ENCODE measurements at regions not wholly inside any gene's neighbourhood (a gene's known extent, or its start where the extent isn't known, plus 50 kb on each side); places are given as distances from the start of the nearest gene placed in this dataset.

- Mint-ChIP-seq H3K4me1 (ENCODE audit: low read depth) (peaks cover 6% of the 10 kb centered on the region), H3K36me3 (ENCODE audit: insufficient read depth) (no peaks in the 10 kb centered on the region), H3K9me3 (ENCODE audit: low read depth) (no peaks in the 10 kb centered on the region), H3K27ac (no peak overlapping the region), H3K27me3 (peaks cover 18% of the 10 kb centered on the region), H3K4me3 (ENCODE audit: low read depth) (no peak overlapping the region)
- DNase-seq (ENCODE audit: low spot score, unreplicated experiment), result no peak
- no peak for TF ChIP-seq CTCF (IDR thresholded peaks at IDR 0.05; ENCODE audit: unreplicated experiment)
Observed at GRCh38 chr18:10234281-10234680, 220.2 kb upstream of the APCDD1 start.

- H3K9me3 Mint-ChIP-seq (ENCODE audit: low read depth), result no peaks in the 10 kb centered on the region
- H3K4me1 Mint-ChIP-seq (ENCODE audit: low read depth), result peaks cover 6% of the 10 kb centered on the region
- no peak overlapping the region for H3K27ac Mint-ChIP-seq
- TF ChIP-seq CTCF (IDR thresholded peaks at IDR 0.05; ENCODE audit: unreplicated experiment), result no peak
- peaks cover 20% of the 10 kb centered on the region for H3K27me3 Mint-ChIP-seq
- DNase-seq (ENCODE audit: low spot score, unreplicated experiment), result no peak
- H3K4me3 Mint-ChIP-seq (ENCODE audit: low read depth), result no peak overlapping the region
- no peaks in the 10 kb centered on the region for H3K36me3 Mint-ChIP-seq (ENCODE audit: insufficient read depth)
Observed at GRCh38 chr18:10234912-10235660, 219.3 kb upstream of the APCDD1 start.

- H3K4me3 Mint-ChIP-seq (ENCODE audit: low read depth), result no peak overlapping the region
- no peaks in the 10 kb centered on the region for H3K36me3 Mint-ChIP-seq (ENCODE audit: insufficient read depth)
- H3K27ac Mint-ChIP-seq, result no peak overlapping the region
- no peaks in the 10 kb centered on the region for H3K9me3 Mint-ChIP-seq (ENCODE audit: low read depth)
- no peak for TF ChIP-seq CTCF (IDR thresholded peaks at IDR 0.05; ENCODE audit: unreplicated experiment)
- no peak for DNase-seq (ENCODE audit: low spot score, unreplicated experiment)
- peaks cover 20% of the 10 kb centered on the region for H3K27me3 Mint-ChIP-seq
- peaks cover 6% of the 10 kb centered on the region for H3K4me1 Mint-ChIP-seq (ENCODE audit: low read depth)
Observed at GRCh38 chr18:10235661-10235952, 218.8 kb upstream of the APCDD1 start.

GRCh38 chr18:10239103-10239502 lies 215.3 kb upstream of the APCDD1 start:
- DNase-seq (ENCODE audit: low spot score, unreplicated experiment), result no peak
- H3K27me3 Mint-ChIP-seq, result peaks cover 20% of the 10 kb centered on the region
- no peak overlapping the region for H3K27ac Mint-ChIP-seq
- TF ChIP-seq CTCF (IDR thresholded peaks at IDR 0.05; ENCODE audit: unreplicated experiment), result no peak
- H3K9me3 Mint-ChIP-seq (ENCODE audit: low read depth), result no peaks in the 10 kb centered on the region
- H3K4me3 Mint-ChIP-seq (ENCODE audit: low read depth), result no peak overlapping the region
- H3K36me3 Mint-ChIP-seq (ENCODE audit: insufficient read depth), result no peaks in the 10 kb centered on the region
- H3K4me1 Mint-ChIP-seq (ENCODE audit: low read depth), result peaks cover 10% of the 10 kb centered on the region

GRCh38 chr18:10239991-10240634 lies 214.3 kb upstream of the APCDD1 start:
- no peak for DNase-seq (ENCODE audit: low spot score, unreplicated experiment)
- Mint-ChIP-seq H3K4me3 (ENCODE audit: low read depth) (no peak overlapping the region), H3K27me3 (peaks cover 25% of the 10 kb centered on the region), H3K27ac (no peak overlapping the region), H3K36me3 (ENCODE audit: insufficient read depth) (no peaks in the 10 kb centered on the region), H3K4me1 (ENCODE audit: low read depth) (peaks cover 15% of the 10 kb centered on the region), H3K9me3 (ENCODE audit: low read depth) (no peaks in the 10 kb centered on the region)
- TF ChIP-seq CTCF (IDR thresholded peaks at IDR 0.05; ENCODE audit: unreplicated experiment), result no peak

All from progenitor cell of endocrine pancreas (in vitro differentiated cells).